ENCODE measurements at regions not wholly inside any gene's neighbourhood (a gene's known extent, or its start where the extent isn't known, plus 50 kb on each side); places are given as distances from the start of the nearest gene placed in this dataset.
"Not testable (repeated sequence)": the region's sequence is repeated elsewhere in the genome, so short reads cannot be mapped to it uniquely, and the experiment has no call there.

GRCh38 chr7:85916016-85916415 lies 727.7 kb upstream of the GRM3 start:
- TF ChIP-seq CTCF (IDR thresholded peaks at IDR 0.05; ENCODE audit: low read depth, low read length): no peak
- DNase-seq (ENCODE audit: extremely low read depth, low read depth): no peak

- TF ChIP-seq CTCF (IDR thresholded peaks at IDR 0.05; ENCODE audit: low read depth, low read length): no peak
- DNase-seq (ENCODE audit: extremely low read depth, low read depth): no peak
Observed at GRCh38 chr7:85914437-85914836, 727.6 kb upstream of the SEMA3D start.

- no peak for DNase-seq (ENCODE audit: extremely low read depth, low read depth)
- TF ChIP-seq CTCF (IDR thresholded peaks at IDR 0.05; ENCODE audit: low read depth, low read length): no peak
Observed at GRCh38 chr7:85908051-85908450, 721.2 kb upstream of the SEMA3D start.

- DNase-seq (ENCODE audit: extremely low read depth, low read depth): no peak
- no peak for TF ChIP-seq CTCF (IDR thresholded peaks at IDR 0.05; ENCODE audit: low read depth, low read length)
Observed at GRCh38 chr7:85897967-85898366, 711.1 kb upstream of the SEMA3D start.

GRCh38 chr7:85896531-85896930 lies 709.7 kb upstream of the SEMA3D start:
- no peak for DNase-seq (ENCODE audit: extremely low read depth, low read depth)
- TF ChIP-seq CTCF (IDR thresholded peaks at IDR 0.05; ENCODE audit: low read depth, low read length): no peak

GRCh38 chr7:85895835-85896234 lies 709.0 kb upstream of the SEMA3D start:
- no peak for DNase-seq (ENCODE audit: extremely low read depth, low read depth)
- no peak for TF ChIP-seq CTCF (IDR thresholded peaks at IDR 0.05; ENCODE audit: low read depth, low read length)

GRCh38 chr7:85891900-85892299 lies 705.0 kb upstream of the SEMA3D start:
- not testable (repeated sequence) for DNase-seq (ENCODE audit: extremely low read depth, low read depth)

- peak; percentile 57 for TF ChIP-seq CTCF (IDR thresholded peaks at IDR 0.05; ENCODE audit: low read depth, low read length)
- DNase-seq (ENCODE audit: extremely low read depth, low read depth): no peak
Observed at GRCh38 chr7:85890244-85890811, 703.5 kb upstream of the SEMA3D start.

Measured in AG09319 (cell line).